Daoy (cell line): ENCODE measurements at regions not wholly inside any gene's neighbourhood (a gene's known extent, or its start where the extent isn't known, plus 50 kb on each side); places are given as distances from the start of the nearest gene placed in this dataset.
"Not testable (repeated sequence)": the region's sequence is repeated elsewhere in the genome, so short reads cannot be mapped to it uniquely, and the experiment has no call there.

Experiments used
- DNase-seq: peaks from one replicate; pipeline ENCODE4 v3.0.0-alpha.2; 2015; ENCODE audit warnings: low read depth

GRCh38 chrX:155819966-155820491 lies 61.1 kb upstream of the VAMP7 start:
- peak; percentile 26 for DNase-seq

GRCh38 chrX:155819525-155819924 lies 61.6 kb upstream of the VAMP7 start:
- no peak for DNase-seq

- not testable (repeated sequence) for DNase-seq
Observed at GRCh38 chrX:155814391-155814790, 66.8 kb upstream of the VAMP7 start.

DNA sequence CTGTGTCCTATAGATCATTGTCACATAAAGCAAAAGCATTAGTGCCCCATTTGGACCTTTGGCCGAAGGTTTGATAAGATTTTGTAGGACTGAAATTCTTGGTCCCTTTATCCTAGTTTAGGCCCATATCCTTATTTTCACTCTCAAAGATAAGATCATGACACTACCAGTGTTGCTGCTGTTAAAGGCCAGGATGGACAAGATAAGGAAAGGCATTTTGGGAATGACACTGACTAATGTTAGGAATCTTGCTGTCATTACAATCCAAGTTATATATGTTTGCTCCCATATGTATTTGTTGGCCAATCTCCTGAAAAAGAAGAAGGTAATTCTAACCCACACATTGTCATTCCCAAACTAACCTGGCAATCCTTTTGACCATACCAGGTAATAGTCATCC lies 101.3 kb upstream of the VAMP7 start:
- DNase-seq = no peak

- DNase-seq = no peak
Observed at GRCh38 chrX:155778844-155779553, 102.1 kb upstream of the VAMP7 start.

GRCh38 chrX:155774387-155774786 lies 106.8 kb upstream of the VAMP7 start:
- DNase-seq = no peak

DNA sequence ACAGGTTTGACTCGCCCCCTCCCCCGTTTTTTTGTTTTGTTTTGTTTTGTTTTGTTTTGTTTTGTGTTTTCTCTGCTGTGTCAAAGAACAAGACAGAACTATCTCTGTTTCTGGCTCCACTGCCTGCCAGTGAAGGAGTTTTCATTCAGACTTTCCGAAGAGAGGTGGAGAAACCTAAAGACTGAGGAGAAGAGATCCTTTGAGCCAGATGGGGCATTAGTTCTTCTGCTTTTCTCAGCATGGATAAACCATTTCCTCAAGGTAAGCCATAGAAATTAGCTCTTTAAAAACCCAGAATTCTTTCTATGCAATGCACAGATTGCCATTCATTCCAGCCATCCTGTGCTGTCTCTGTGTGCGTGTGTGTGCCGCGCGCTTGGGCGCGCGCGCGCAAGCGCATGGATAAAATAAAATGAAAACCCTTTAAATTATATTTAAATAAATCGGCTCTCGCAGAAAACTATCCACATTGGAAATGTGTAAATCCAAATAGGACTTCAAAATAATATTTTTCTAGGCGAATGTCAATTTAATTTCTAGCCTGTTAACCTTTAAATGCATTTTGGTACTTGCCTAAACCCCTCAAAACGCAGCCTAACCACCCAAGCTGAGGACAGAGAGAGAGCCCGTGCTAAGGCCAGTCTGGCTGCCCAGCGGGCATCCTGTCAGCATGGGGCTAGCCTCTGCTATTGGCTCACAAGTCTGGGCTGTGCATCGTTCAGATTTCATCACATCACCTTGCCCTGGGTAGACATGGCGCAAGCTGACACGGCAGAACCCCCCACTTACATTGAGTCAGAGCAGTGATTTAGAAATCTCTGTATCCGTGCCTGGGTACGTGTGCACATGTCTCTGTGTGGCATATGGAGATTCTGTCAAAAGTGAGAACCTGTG lies 113.0 kb upstream of the VAMP7 start:
- peak; percentile 10 for DNase-seq

- peak; percentile 72 for DNase-seq
Observed at GRCh38 chrX:155767051-155767875, 113.9 kb upstream of the VAMP7 start.

GRCh38 chrX:155766321-155766720 lies 114.8 kb upstream of the VAMP7 start:
- no peak for DNase-seq

- DNase-seq = no peak
Observed at GRCh38 chrX:155761185-155761584, 120.0 kb upstream of the VAMP7 start.

GRCh38 chrX:155757046-155757759 lies 123.9 kb upstream of the VAMP7 start:
- no peak for DNase-seq

DNA sequence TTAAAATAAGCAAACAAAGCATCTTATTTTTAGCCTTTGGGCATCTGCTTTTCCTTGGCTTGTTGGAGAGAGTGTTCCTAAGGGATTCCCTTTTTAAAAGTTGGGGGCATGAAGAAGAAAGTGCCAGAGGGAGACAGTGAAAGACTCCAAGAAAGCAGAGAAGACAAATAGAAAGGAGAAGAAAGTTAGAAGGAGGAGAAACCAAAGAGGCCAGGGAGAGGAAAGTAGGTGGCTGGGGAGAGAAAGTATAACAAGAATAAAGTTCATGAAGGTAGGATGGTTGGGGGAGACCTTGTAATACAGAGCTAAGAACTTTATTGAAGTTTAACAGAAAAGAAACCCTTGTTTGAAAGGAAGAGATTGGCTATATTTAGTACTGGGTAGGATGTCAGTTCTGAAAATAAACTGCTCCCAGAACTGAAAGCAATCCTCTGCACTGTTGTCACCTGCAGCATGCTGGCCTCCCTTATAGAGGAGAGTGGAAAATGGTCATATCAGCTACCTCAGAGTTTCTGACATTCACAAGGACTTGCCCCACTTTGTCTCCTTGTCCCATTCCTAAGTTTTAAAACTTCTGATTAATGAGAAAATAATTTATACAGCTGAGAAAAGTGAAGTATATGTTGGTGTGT lies 125.3 kb upstream of the VAMP7 start:
- DNase-seq = no peak

DNA sequence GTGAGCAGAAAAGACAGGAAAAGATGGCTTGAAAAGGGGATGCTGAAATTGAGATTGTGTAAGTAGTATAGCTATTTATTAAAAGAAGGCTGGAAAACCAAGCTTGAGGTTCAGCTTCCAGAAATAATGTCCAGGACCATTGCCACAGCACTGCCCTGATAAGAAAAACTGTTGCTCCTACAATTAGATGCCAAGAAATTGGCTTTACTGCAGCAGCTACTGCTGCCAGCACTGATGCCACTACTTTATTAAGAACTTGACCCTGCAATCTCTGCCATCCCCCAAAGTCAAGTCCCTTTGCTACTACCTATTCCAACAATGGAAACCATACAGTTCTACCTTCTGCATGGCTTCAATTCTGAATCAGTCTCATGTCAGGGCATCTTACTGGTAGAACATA lies 130.0 kb upstream of the VAMP7 start:
- no peak for DNase-seq

DNA sequence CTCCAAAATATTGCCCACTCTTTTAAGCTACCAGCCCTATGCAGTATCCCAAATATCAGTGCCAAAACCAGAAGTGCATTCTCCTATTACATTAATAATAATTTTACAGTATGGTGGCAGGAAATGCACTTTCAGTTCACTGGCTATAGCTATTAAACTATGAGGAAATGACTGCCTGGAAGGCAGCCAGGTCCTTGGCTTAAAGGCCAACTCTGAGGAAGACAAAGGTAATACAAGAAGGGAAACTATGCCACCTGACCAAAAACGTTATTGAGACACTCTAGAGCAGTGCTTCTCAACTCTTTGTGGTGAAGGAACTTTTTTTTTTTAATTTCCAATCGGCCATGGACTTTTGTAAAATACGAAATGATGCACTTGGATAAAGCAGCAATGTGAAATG lies 133.6 kb upstream of the VAMP7 start:
- peak; percentile 9 for DNase-seq

DNA sequence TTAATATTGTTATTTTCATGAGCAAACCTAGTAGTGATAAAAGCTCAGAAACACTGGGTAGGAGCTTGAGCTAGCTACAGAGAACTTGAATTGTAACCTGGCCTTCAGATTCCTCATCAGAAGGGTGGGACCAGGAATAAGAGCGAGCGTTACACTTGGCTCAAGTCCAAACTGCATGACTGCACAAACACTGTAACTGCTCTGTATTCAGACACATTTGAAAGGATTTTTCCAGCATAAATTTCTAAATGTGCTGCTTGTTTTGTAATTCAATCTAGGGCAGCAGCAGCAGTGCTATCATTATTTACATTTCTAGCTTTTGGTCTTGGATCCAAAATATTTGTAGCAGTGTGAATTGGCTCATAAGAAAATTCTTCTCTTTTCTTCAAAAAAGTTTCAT lies 133.0 kb upstream of the TMLHE start:
- DNase-seq = peak; percentile 26

DNA sequence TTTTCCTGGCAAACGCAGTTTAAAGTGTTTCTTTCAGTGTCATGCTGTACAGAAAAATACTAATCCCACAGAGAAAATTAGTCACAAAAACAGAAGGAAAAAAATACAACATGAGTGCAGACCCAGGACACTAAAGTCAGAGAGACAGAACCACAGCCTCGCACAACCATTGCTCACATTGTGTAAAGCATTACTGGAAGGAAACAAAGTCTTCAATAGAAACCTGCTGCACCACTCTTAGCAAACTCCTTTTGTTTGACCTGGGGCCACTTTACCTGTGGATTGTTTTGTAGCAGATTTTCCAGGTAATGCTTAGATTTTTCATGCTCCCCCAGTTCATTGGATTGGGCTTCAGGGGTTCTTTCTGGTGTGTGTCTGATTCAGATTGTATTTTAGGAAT lies 131.8 kb upstream of the TMLHE start:
- no peak for DNase-seq

GRCh38 chrX:155728335-155728734 lies 115.6 kb upstream of the TMLHE start:
- not testable (repeated sequence) for DNase-seq

GRCh38 chrX:155718972-155719586 lies 106.3 kb upstream of the TMLHE start:
- no peak for DNase-seq

DNA sequence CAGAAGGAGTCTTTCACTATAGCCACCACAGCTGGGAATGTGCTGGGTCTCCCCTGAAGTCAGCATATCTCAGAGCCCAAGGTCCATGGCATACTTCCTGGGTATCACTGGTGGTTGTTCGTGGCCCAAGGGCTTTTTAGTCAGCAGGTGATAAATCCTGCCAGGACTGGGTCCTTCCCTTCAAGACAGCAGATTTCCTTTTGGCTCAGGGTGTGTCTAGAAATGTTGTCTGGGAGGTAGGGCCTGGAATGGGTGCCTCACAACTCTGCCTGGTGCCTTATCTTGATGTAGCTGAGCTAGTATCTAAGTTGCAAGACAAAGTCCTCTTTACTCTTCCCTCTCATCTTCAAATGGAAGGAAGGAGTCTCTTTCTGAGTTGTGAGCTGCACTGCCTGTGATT lies 102.4 kb upstream of the TMLHE start:
- no peak for DNase-seq

DNA sequence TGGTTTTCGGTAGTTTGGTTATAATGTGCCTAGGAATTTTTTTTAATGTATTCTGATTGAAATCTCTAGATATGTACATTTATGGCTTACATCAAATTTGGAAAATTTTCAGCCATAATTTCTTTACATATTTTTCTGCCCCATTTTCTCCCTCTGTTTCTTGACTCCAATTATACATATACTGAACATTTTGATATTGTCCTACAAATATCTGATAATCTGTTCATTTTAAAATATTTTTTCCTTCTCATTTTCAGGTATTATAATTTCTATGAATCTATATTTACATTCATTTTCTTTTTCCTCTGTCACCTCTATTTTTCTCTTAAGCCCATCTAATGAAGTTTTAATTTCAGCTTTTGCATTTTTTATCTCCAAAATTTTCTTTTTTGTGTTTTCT lies 82.7 kb upstream of the TMLHE start:
- DNase-seq = no peak
